Esophagus squamous epithelium (tissue), 5 donors: ENCODE measurements at regions not wholly inside any gene's neighbourhood (a gene's known extent, or its start where the extent isn't known, plus 50 kb on each side); places are given as distances from the start of the nearest gene placed in this dataset.
A peak's percentile ranks its signal among the peaks of the same experiment; 100 is the strongest.

Experiments
- DNase-seq: peaks from one replicate; lab custom pipeline; 2025; lab: John Stamatoyannopoulos, UW
- H3K27ac ChIP-seq, 4 donors: fragments of 200-600 bp; sonication (generic); one replicate each; pipeline ENCODE4 v1.5.1; 2016 to 2019; ENCODE audit warnings: mild to moderate bottlenecking in 1 of 4
- H3K27me3 ChIP-seq, 4 donors: fragments of 200-600 bp; sonication (generic); 1 replicate in 3 of 4; 2 replicates in 1 of 4; pipeline versions ENCODE4 v1.5.1 to v1.6.0; 2017 to 2021; ENCODE audit warnings: antibody characterized with exemption in 1 of 4
- H3K36me3 ChIP-seq, 3 donors: fragments of 200-600 bp; sonication (generic); one replicate each; pipeline ENCODE4 v1.5.1; 2016 to 2019
- H3K4me1 ChIP-seq, 3 donors: fragments of 200-600 bp; sonication (generic); one replicate each; pipeline ENCODE4 v1.5.1; 2017 to 2019
- H3K4me3 ChIP-seq, 4 donors: fragments of 200-600 bp; sonication (generic); 1 replicate in 3 of 4; 2 replicates in 1 of 4; pipeline ENCODE4 v1.5.1; 2016 to 2019; ENCODE audit warnings: mild to moderate bottlenecking in 2 of 4, moderate library complexity in 1 of 4
- H3K9me3 ChIP-seq, 3 donors: fragments of 200-600 bp; sonication (generic); one replicate each; pipeline ENCODE4 v1.5.1; 2016 to 2019
- POLR2A ChIP-seq, 4 donors: fragments of 450-650 bp; IDR thresholded peaks; one replicate each; pipeline ENCODE4 v1.6.1; 2017; ENCODE audit warnings: antibody characterized with exemption in 4 of 4, mild to moderate bottlenecking in 4 of 4, moderate library complexity in 3 of 4
- WGBS, 2 donors: methylation state at CpG; one replicate each; pipeline ENCODE4 v1.1.5; 2018; 5-methylcytosine and 5-hydroxymethylcytosine counted together
- intact Hi-C: fragments of 100-400 bp; cut with DNase I; formaldehyde crosslinking; loops from one replicate; pipeline ENCODE4 v1.15.0; 2022
- TF ChIP-seq, protein P1 (sequence below), 6 experiments: fragments of 450-650 bp in 4 of 6; fragments of 200-600 bp in 2 of 6; sonication (generic) in 2 of 6; IDR thresholded peaks; one replicate each; pipeline ENCODE4 v1.5.1; 2016 to 2019; ENCODE audit warnings: antibody characterized with exemption in 6 of 6, mild to moderate bottlenecking in 4 of 6, moderate library complexity in 4 of 6
- donor health status: DM: yes; HTN: yes; CAD: no.

GRCh38 chr1:228984646-228985631 is 249.7 kb downstream of the RHOU start:
- DNase-seq = no peak
- Histone ChIP-seq H3K4me3 (no peak overlapping the region), H3K27ac (no peak overlapping the region), H3K4me1 (peaks cover 4 to 17% (median 11%) of the 10 kb centered on the region in 3 donors), H3K9me3 (no peaks in the 10 kb centered on the region), H3K27me3 (no peaks in the 10 kb centered on the region), H3K36me3 (no peaks in the 10 kb centered on the region)
- TF ChIP-seq POLR2A (IDR thresholded peaks at IDR 0.05) = no peak
- TF ChIP-seq, protein P1, sequence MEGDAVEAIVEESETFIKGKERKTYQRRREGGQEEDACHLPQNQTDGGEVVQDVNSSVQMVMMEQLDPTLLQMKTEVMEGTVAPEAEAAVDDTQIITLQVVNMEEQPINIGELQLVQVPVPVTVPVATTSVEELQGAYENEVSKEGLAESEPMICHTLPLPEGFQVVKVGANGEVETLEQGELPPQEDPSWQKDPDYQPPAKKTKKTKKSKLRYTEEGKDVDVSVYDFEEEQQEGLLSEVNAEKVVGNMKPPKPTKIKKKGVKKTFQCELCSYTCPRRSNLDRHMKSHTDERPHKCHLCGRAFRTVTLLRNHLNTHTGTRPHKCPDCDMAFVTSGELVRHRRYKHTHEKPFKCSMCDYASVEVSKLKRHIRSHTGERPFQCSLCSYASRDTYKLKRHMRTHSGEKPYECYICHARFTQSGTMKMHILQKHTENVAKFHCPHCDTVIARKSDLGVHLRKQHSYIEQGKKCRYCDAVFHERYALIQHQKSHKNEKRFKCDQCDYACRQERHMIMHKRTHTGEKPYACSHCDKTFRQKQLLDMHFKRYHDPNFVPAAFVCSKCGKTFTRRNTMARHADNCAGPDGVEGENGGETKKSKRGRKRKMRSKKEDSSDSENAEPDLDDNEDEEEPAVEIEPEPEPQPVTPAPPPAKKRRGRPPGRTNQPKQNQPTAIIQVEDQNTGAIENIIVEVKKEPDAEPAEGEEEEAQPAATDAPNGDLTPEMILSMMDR (IDR thresholded peaks at IDR 0.05) = no peak
- 73 to 93% methylated on average over 4 to 7 of the region's 7 CpGs for WGBS, 2 donors
- intact Hi-C loops = no loop called here

DNA sequence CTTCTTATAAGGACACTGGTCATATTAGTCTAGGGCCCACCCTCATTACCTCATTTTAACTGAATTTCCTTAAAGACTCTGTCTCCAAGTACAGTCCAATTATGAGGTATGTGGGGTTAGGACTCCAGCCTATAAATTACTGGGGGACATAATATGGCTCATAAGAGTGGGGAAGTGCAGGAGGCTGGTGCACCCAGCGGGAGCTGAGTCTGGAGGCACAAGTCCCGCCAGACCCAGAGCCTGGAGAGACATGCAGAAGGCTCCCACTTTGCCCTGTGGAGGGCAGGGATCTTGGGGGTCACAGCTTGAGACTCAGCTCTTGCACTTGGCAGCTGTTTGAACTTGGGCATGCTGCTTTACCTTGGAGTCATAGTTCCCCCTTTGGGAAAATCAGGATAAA is 250.4 kb downstream of the RHOU start:
- no peak overlapping the region for H3K27ac ChIP-seq
- no peaks in the 10 kb centered on the region for H3K27me3 ChIP-seq
- H3K4me1 ChIP-seq = peaks cover 9 to 24% (median 17%) of the 10 kb centered on the region in 3 donors
- H3K4me3 ChIP-seq = no peak overlapping the region
- no peak for TF ChIP-seq POLR2A (IDR thresholded peaks at IDR 0.05)
- TF ChIP-seq, protein P1 (IDR thresholded peaks at IDR 0.05) = no peak
- no peaks in the 10 kb centered on the region for H3K36me3 ChIP-seq
- no peak for DNase-seq
- 92% methylated on average over 2 of the region's 2 CpGs; no CpG with 5 or more reads in 1 of the 2 donors for WGBS, 2 donors
- intact Hi-C loops = no loop called here
- no peaks in the 10 kb centered on the region for H3K9me3 ChIP-seq

DNA sequence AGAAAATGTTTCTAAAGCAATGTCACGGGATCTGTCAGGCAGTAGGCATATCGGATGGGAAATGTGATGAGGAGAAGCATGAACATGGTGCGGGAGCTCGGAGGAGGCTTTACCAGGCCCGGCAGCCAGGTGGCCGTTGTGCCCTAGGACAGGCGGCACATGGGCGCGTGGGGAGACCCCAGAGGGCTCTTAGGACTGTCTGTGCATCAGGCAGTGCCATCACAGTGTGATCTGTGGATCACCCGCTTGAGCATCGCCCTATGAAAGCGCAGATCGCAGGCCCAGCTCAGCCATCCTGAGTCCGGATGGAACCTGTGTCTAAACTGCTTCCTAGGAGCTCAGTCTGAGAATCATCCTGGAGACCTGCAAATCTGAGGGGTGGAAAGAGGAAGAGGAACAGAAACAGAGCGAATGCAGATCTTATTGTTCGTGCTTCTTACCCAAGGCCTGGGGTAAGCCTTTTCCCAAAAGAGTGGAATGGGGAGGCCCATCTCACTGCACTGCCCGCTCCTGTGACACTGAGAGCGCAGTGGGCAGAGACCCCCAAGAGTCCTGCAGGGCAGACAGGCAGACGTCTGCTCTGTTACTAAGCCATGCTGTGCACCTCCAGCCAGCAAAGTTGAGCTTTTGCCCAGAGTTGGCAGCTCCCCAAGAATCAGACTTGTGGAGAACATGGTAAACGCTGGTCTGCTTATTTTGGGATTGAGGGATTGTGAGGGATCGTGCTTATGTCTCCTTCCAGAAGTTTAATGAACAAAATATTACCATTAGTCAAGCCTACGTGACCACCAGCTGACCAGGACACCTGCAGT is 251.0 kb downstream of the RHOU start:
- H3K4me1 ChIP-seq = peaks cover 9 to 27% (median 20%) of the 10 kb centered on the region in 3 donors
- no peak for TF ChIP-seq POLR2A (IDR thresholded peaks at IDR 0.05)
- TF ChIP-seq, protein P1 (IDR thresholded peaks at IDR 0.05) = no peak
- H3K36me3 ChIP-seq = no peaks in the 10 kb centered on the region
- intact Hi-C loops = no loop called here
- 67 to 72% methylated on average over 18 to 20 of the region's 22 CpGs for WGBS, 2 donors
- H3K9me3 ChIP-seq = no peaks in the 10 kb centered on the region
- DNase-seq = no peak
- H3K27ac ChIP-seq = peak overlapping the region in 2 of 4 donors; percentile 9 to 44
- H3K4me3 ChIP-seq = no peak overlapping the region
- no peaks in the 10 kb centered on the region for H3K27me3 ChIP-seq

- TF ChIP-seq, protein P1 (IDR thresholded peaks at IDR 0.05) = no peak
- TF ChIP-seq POLR2A (IDR thresholded peaks at IDR 0.05) = no peak
- no peak for DNase-seq
- Histone ChIP-seq H3K4me3 (no peak overlapping the region), H3K9me3 (no peaks in the 10 kb centered on the region), H3K36me3 (no peaks in the 10 kb centered on the region), H3K4me1 (peaks cover 9 to 27% (median 20%) of the 10 kb centered on the region in 3 donors), H3K27me3 (no peaks in the 10 kb centered on the region), H3K27ac (no peak overlapping the region)
- intact Hi-C loops = no loop called here
- WGBS, 2 donors = 79 to 90% methylated on average over 7 of the region's 7 CpGs
Observed at GRCh38 chr1:228987286-228987685, 252.0 kb downstream of the RHOU start.
